GM18511 (cell line): ENCODE measurements at regions not wholly inside any gene's neighbourhood (a gene's known extent, or its start where the extent isn't known, plus 50 kb on each side); places are given as distances from the start of the nearest gene placed in this dataset.

Experiments used
- ATAC-seq: cut with Tn5 transposase; IDR thresholded peaks from one replicate; pipeline ENCODE4 v1.9.1; 2021; ENCODE audit warnings: mild to moderate bottlenecking, moderate library complexity; ENCODE audit not compliant: unreplicated experiment

DNA sequence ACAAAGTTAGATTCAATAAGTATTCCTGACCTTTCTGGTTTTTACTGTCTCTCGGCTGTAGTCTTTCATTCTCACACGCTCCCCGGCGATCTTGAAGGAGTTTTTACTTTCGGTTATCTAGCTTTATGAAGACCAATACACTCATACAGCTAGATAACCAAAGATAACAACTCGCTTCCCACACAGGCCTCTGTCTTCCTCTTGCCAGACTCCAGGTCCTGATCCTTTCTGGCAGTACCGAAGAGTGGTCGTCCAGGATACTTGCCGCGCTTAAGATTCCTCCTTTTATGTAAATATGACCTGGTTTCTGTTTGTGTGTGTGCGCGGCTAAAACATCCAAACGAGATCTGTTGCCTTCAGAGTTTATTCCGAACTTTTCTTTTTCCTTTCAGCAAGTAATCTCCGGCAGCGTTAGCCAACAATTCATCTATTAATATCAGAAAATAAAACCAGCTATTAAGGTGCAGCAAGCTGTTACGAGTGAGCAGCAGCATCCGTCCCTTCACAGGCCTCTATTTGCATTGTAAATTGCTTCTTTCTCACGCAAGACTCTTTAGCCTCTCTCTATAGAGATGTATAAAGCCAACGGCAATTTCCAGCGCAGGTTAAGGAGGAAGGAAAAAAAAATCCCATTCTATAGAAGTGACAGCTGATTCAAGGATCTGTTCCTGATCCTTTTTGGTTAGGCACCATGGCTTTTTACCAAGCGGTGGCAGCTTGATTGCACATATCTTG, 216.1 kb downstream of the MEF2C start:
- peak; percentile 79 for ATAC-seq

DNA sequence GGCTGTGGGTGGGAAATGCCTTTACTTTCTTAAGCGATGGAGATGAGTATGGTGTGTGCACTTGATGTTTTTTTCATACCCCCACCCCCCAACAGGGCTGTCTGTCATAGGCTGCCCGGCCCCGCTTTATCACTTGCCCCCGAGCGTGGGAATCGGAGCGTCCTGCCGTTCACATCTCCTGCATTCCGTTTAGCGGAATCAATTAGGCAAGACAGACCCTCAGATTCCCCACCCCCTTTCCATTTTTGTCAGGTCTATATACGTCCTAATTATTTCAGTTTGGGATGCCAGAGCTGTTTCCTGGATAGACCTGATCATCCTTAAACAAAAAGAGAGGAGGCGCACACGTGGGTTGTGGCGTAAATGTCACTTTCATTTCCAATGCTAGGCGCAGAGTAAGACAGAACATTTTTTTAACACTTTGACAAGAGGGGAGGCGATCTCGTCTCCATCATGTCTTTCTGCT, 217.2 kb downstream of the MEF2C start:
- no peak for ATAC-seq

GRCh38 chr5:88664645-88665044, 218.3 kb downstream of the MEF2C start:
- no peak for ATAC-seq

DNA sequence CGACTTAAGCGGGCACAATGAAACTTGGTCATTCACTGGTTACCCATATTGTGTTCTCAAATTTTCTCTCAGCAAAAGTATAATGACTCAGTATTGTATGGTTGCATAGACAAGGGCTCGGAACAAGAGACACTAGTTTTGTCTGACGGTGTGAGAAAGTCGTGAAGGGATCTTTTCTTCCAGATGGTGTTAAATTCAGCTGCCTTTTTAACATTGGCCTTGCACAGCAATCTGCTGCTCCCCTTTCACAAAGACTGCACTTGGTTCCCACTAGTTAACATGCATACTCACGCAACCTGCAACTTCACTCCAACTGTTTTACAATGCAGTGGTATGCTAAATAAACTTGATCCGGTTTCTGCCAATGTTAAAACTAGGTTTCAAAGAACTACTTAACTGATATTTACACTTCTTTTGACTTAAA, 219.2 kb downstream of the MEF2C start:
- ATAC-seq, result no peak

- ATAC-seq, result no peak
These were observed 220.1 kb downstream of the MEF2C start for GRCh38 chr5:88662846-88663245.

DNA sequence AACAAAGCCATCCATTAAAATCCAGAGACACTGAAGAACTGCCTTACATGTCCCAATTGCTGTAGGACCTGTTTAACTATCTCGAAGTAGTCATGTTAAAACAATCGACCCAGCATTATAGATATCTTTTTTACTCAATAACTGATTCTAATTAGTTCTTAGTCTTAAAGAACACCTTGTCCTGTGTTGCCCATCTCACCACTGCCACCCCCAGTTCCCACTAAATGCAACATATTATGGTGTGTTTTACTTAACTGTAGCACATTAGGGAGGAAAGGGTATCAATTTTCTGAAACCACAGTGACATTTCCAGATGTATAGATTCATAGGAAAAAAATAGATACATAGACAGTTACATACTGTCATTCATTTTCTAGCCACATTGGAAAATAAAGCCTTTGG, 221.2 kb downstream of the MEF2C start:
- ATAC-seq, result no peak

GRCh38 chr5:88660947-88661805, 221.8 kb downstream of the MEF2C start:
- peak; percentile 65 for ATAC-seq

DNA sequence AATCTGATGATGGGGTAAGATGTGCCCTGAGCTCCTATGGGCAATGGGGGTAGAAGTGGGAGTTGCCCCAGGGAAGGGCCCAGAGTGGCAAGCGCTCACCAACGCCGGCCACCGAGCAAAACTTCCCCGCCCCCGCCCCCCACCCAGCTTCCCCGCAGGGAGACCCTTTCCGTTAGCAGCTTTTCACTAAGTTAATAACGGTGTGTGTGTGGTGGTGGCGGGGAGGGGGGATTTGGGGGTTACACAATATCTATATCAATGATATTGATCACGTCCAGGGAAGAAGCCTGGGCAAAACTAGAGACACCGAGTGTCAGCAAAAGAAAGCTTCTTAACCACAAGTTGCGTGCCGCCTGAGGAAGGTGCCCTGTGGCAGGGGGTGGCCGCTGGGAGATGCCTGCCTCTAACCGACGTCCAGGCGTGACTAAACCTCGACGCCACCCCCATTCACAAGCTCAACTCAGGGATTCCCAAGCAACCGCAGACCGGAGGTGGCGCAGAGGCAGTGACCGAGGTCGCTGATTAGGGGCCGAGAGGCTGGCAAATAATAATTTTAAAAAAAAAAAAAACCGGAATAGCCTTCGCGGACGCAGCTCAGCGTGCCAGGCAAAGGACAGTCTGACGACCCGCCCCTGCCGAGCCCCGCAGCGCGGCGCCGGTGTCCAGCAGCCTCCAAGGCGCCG, 222.6 kb downstream of the MEF2C start:
- peak; percentile 13 for ATAC-seq

GRCh38 chr5:88659529-88660263, 223.3 kb downstream of the MEF2C start:
- ATAC-seq, result peak; percentile 73

DNA sequence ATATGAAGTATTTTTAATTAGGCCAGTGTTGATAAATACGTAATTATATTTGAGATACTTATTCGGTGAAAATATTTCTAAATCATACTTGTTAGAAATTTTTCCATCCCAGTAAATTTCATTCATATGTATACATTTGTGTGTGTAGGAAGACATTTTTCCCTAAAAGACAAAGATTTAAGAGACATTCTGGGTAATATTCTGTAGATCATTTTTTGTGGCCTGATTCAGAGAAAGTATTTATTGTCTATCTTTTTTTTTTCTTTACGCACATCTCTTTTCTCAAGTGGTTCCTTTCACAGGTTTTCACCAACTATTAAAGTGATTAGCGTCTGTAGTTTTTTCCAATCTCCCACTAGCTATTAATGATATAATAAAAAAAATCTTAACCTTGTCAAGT, 224.1 kb downstream of the MEF2C start:
- no peak for ATAC-seq

DNA sequence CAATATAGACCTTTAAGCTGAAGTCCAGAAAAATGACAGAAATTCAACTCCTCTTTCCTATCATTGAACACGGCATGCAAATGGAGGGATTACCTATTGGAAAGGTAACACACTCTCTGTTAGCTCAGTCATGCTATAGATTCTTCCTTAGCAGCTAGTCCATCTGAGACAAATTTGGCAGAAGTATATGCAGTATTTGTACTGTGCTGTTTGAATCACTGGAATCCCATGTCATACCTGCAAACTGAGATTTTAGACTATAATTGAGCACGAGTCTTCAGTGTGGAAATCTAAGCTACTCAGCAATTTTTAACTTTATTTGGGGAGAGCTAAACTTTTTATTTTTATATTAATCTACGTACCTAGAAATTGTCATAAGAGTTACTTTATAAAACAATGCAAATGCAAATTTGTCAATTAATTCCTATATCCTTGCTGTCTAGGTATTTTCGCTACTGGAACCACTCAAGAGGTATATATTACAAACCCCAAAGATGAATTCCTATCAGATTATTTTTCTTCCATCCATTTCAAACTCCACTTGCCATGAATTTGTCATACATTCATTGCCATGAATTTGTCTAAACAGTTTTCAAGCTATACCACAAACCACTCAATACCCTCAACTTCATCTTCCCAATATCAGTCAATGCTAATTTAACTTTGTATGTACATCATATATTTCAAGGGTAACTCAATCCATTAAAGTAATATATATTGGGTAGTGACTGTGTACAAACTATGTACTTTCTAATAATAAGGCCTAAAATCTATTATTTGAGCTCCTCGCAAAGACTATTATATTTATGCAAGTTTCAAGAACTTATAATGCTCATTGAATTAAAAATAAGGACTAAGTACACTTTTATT, 224.8 kb downstream of the MEF2C start:
- no peak for ATAC-seq

DNA sequence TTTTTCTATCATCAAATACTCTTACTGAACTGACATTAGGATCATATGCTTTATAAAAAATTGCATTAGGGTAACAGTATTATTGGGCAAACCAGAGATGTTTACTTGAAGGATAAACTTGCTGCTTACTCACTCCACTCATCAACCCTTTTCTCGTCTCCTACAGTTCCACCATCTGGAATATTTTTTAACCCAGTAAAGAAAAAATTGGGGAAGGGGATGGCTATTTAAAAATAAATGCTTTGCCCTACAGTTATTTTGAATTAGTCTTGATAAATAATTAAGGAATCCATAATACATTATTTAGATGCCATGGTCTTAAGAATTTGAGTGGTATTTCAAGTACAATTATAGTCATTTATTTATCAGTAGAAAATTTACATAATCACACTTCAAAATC, 225.8 kb downstream of the MEF2C start:
- ATAC-seq, result no peak

GRCh38 chr5:88656221-88656950, 226.6 kb downstream of the MEF2C start:
- no peak for ATAC-seq

DNA sequence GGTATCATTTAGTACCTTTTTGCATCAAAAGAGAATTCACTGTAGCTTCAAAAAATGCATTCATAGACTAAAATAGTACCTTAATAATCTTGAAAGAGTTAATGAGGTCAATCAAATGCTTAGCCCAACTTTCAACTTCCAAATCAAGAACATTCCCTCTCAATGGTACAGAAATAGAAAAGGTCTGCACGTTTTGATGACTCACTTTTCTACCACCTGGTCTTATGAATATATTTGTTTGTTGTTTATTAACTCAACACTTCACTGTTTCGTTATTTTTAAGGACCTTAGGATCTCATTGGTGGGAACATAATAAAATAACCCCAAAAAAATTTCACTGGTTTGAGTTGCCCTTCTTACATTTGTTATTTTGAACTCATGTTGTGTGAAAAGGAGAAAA, 229.5 kb downstream of the MEF2C start:
- no peak for ATAC-seq

GRCh38 chr5:88647901-88648300, 235.1 kb downstream of the MEF2C start:
- no peak for ATAC-seq

DNA sequence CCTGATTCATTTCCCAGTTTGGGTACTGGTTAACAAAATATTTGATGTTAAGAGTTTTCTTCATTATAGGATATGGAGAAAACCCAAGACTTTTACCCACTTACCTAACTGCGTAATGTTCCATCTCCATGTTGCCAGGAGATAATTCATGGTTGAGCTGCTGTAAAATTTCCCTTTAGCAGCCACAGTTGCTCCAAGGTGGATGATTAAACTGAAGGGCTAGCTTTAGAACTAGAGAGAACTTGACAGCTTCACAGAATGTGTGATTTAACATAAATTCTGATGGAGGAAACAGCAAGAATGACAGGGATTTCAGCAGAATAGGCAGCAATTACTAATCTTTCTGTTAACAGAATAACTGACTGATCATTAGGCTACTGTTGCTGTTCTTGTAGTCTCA, 236.1 kb downstream of the MEF2C start:
- ATAC-seq, result no peak

- no peak for ATAC-seq
These were observed 238.3 kb downstream of the MEF2C start for GRCh38 chr5:88644676-88645075.

DNA sequence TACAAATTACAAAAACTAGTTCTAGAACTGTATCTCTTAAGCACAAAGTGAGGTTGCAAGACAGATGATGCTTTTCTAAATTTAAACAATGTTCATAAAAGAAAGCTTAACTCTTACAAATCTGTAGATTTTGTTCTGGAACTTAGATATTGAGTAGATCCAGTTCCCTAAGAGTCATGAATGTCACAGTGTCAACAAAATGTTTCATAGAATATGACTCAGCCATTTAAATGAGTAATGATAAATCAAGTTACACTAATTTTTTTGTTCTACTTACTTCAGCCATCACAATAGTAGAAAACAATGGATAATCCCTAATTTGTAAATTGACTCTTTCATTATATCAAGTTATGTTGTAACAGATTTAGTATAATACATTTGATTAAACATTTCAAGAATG, 239.7 kb downstream of the MEF2C start:
- no peak for ATAC-seq

DNA sequence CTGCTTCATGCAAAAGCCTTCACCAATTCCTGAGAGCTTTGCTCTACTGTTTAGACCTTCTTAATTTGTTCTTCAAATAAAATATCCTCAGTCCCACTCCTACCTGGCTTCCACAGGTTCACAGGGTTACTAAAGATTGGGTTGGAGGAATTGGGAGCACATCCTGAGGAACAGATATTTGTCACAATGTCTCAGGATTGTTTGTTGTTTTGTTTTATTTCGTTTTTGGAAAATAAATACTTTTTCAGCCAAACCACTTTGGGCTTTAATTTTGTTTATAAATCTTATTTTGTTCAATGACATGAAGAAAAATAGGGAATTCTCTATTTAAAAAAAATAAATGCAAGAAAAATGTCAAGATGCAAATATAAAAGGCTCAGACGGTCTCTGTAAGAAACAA, 249.0 kb downstream of the MEF2C start:
- no peak for ATAC-seq
